Common myeloid progenitor, CD34-positive (primary cell): ENCODE measurements at regions not wholly inside any gene's neighbourhood (a gene's known extent, or its start where the extent isn't known, plus 50 kb on each side); places are given as distances from the start of the nearest gene placed in this dataset.
"Not testable (repeated sequence)": the region's sequence is repeated elsewhere in the genome, so short reads cannot be mapped to it uniquely, and the experiment has no call there.

ENCODE experiments used
- CTCF ChIA-PET: fragments of 350-600 bp; sonication (Branson Sonifier 250); formaldehyde crosslinking; loops from one replicate; lab custom pipeline; 2021; ENCODE audit warnings: antibody characterized with exemption; lab: Charles Lee
- POLR2A ChIA-PET: fragments of 350-600 bp; sonication (Branson Sonifier 250); formaldehyde crosslinking; loops from one replicate; lab custom pipeline; 2021; ENCODE audit warnings: antibody characterized with exemption; lab: Charles Lee
- DNase-seq, 3 donors: peaks; one replicate each; pipeline versions ENCODE4 v3.0.0 to v3.0.0-alpha.2; 2013
- H3K27ac ChIP-seq, 2 experiments: 1 replicate in 1 of 2; 2 replicates in 1 of 2; pipeline ENCODE4 v1.7.0; 2013; ENCODE audit warnings: inconsistent platforms in 2 of 2, low read length in 2 of 2, mild to moderate bottlenecking in 2 of 2, low read depth in 1 of 2, moderate library complexity in 1 of 2; ENCODE audit not compliant: severe bottlenecking in 2 of 2, insufficient read depth in 1 of 2, poor library complexity in 1 of 2
- H3K27me3 ChIP-seq, 5 experiments: replicated peaks in 2 of 5; 1 replicate in 3 of 5; 2 replicates in 2 of 5; pipeline versions ENCODE4 v1.6.1 to v1.7.0; 2013; ENCODE audit warnings: low read length in 4 of 5, mild to moderate bottlenecking in 2 of 5, moderate library complexity in 2 of 5, inconsistent platforms in 1 of 5; ENCODE audit not compliant: insufficient read depth in 5 of 5, control insufficient read depth in 4 of 5
- H3K36me3 ChIP-seq, 4 experiments: 1 replicate in 2 of 4; 2 replicates in 2 of 4; pipeline versions ENCODE4 v1.6.1 to v1.7.0; 2013; ENCODE audit warnings: low read length in 3 of 4, control low read depth in 1 of 4, mild to moderate bottlenecking in 1 of 4; ENCODE audit not compliant: control insufficient read depth in 4 of 4, insufficient read depth in 4 of 4
- H3K4me1 ChIP-seq, 4 experiments: 1 replicate in 3 of 4; 2 replicates in 1 of 4; pipeline versions ENCODE4 v1.6.1 to v1.7.1; 2013; ENCODE audit warnings: low read length in 3 of 4, mild to moderate bottlenecking in 3 of 4, control low read depth in 1 of 4, inconsistent platforms in 1 of 4, moderate library complexity in 1 of 4; ENCODE audit not compliant: control insufficient read depth in 4 of 4, insufficient read depth in 4 of 4; ENCODE audit errors: control extremely low read depth in 1 of 4
- H3K4me3 ChIP-seq, 7 experiments: 1 replicate in 4 of 7; 2 replicates in 3 of 7; pipeline versions ENCODE4 v1.5.1 to v1.7.0; 2013; ENCODE audit warnings: mild to moderate bottlenecking in 7 of 7, low read length in 6 of 7, moderate library complexity in 6 of 7, inconsistent platforms in 2 of 7, low read depth in 2 of 7, control low read depth in 1 of 7; ENCODE audit not compliant: insufficient read depth in 4 of 7, control insufficient read depth in 1 of 7; ENCODE audit errors: extremely low read depth in 1 of 7
- H3K9me3 ChIP-seq, 5 experiments: 1 replicate in 4 of 5; 2 replicates in 1 of 5; pipeline versions ENCODE4 v1.6.1 to v1.7.1; 2013; ENCODE audit warnings: low read length in 4 of 5, mild to moderate bottlenecking in 2 of 5, inconsistent platforms in 1 of 5, low read depth in 1 of 5, moderate library complexity in 1 of 5; ENCODE audit not compliant: control insufficient read depth in 4 of 5, insufficient read depth in 2 of 5; ENCODE audit errors: control extremely low read depth in 1 of 5
- WGBS: methylation state at CpG from one replicate; pipeline ENCODE4 v1.1.5; 2013; ENCODE audit not compliant: insufficient coverage; 5-methylcytosine and 5-hydroxymethylcytosine counted together

GRCh38 chr5:15366676-15367391, 133.1 kb upstream of the FBXL7 start:
- POLR2A ChIA-PET = no interaction called here
- no peaks in the 10 kb centered on the region for H3K36me3 ChIP-seq
- no peaks in the 10 kb centered on the region for H3K4me1 ChIP-seq
- no peak overlapping the region for H3K27ac ChIP-seq
- 94% methylated on average over 6 of the region's 6 CpGs for WGBS
- H3K4me3 ChIP-seq = no peak overlapping the region
- H3K27me3 ChIP-seq = no peaks in the 10 kb centered on the region
- no peak for DNase-seq
- CTCF ChIA-PET = no interaction called here
- no peaks in the 10 kb centered on the region for H3K9me3 ChIP-seq

GRCh38 chr5:15365070-15365469, 134.9 kb upstream of the FBXL7 start:
- no peaks in the 10 kb centered on the region for H3K4me1 ChIP-seq
- POLR2A ChIA-PET = no interaction called here
- CTCF ChIA-PET = interaction anchor here (1.1 to 1.6 kb wide), 2 partner anchors 9 to 11 kb away, joined by 3 read pairs; no protein-coding TSS in a partner anchor
- no peak overlapping the region for H3K4me3 ChIP-seq
- no peaks in the 10 kb centered on the region for H3K9me3 ChIP-seq
- H3K36me3 ChIP-seq = no peaks in the 10 kb centered on the region
- no peak for DNase-seq
- H3K27me3 ChIP-seq = no peaks in the 10 kb centered on the region
- H3K27ac ChIP-seq = no peak overlapping the region

GRCh38 chr5:15363601-15364000, 136.4 kb upstream of the FBXL7 start:
- no peaks in the 10 kb centered on the region for H3K36me3 ChIP-seq
- H3K4me3 ChIP-seq = no peak overlapping the region
- ChIA-PET CTCF (no interaction called here), POLR2A (no interaction called here)
- H3K4me1 ChIP-seq = no peaks in the 10 kb centered on the region
- DNase-seq = no peak
- H3K9me3 ChIP-seq = no peaks in the 10 kb centered on the region
- no peak overlapping the region for H3K27ac ChIP-seq
- WGBS = 88% methylated on average over 1 of the region's 2 CpGs
- no peaks in the 10 kb centered on the region for H3K27me3 ChIP-seq

- H3K4me3 ChIP-seq, H3K4me1 ChIP-seq, DNase-seq, H3K27ac ChIP-seq, H3K27me3 ChIP-seq, POLR2A ChIA-PET, H3K36me3 ChIP-seq, H3K9me3 ChIP-seq: not testable (repeated sequence)
- WGBS = 83% methylated on average over 2 of the region's 4 CpGs
- CTCF ChIA-PET = interaction anchor here (0.6 to 1.0 kb wide), 2 partner anchors 8 to 254 kb away, joined by 3 read pairs; no protein-coding TSS in a partner anchor
Observed at GRCh38 chr5:15357092-15357453, 142.9 kb upstream of the FBXL7 start.

- H3K36me3 ChIP-seq = not testable (repeated sequence)
- WGBS = 90% methylated on average over 1 of the region's 4 CpGs
Observed at GRCh38 chr5:15356308-15357091, 143.5 kb upstream of the FBXL7 start.

GRCh38 chr5:15354021-15354420, 146.0 kb upstream of the FBXL7 start:
- no peak for DNase-seq
- Histone ChIP-seq H3K27ac (no peak overlapping the region), H3K4me1 (no peaks in the 10 kb centered on the region), H3K36me3 (no peaks in the 10 kb centered on the region), H3K9me3 (peaks cover 0 to 6% (median 0%) of the 10 kb centered on the region in 5 experiments), H3K27me3 (no peaks in the 10 kb centered on the region), H3K4me3 (no peak overlapping the region)
- POLR2A ChIA-PET = no interaction called here
- CTCF ChIA-PET = interaction anchor here (0.8 kb wide), 1 partner anchor 11 kb away, joined by 3 read pairs; no protein-coding TSS in a partner anchor
- WGBS = 61% methylated on average over 5 of the region's 6 CpGs

More at GRCh38 chr5:15356308-15357091, 143.5 kb upstream of the FBXL7 start:
- H3K4me3 ChIP-seq, H3K4me1 ChIP-seq, H3K27me3 ChIP-seq, DNase-seq, H3K9me3 ChIP-seq, H3K27ac ChIP-seq, POLR2A ChIA-PET: not testable (repeated sequence)
- CTCF ChIA-PET = interaction anchor here (1.0 kb wide), 1 partner anchor 9 kb away, joined by 3 read pairs; no protein-coding TSS in a partner anchor

- CTCF ChIA-PET = no interaction called here
- Histone ChIP-seq H3K4me3 (no peak overlapping the region), H3K27me3 (no peaks in the 10 kb centered on the region), H3K9me3 (peaks cover 0 to 6% (median 0%) of the 10 kb centered on the region in 5 experiments), H3K27ac (no peak overlapping the region), H3K36me3 (no peaks in the 10 kb centered on the region), H3K4me1 (no peaks in the 10 kb centered on the region)
- no peak for DNase-seq
- WGBS = 77% methylated on average over 2 of the region's 3 CpGs
- POLR2A ChIA-PET = no interaction called here
Observed at GRCh38 chr5:15353086-15353645, 146.8 kb upstream of the FBXL7 start.
